A549 (cell line): ENCODE measurements at regions not wholly inside any gene's neighbourhood (a gene's known extent, or its start where the extent isn't known, plus 50 kb on each side); places are given as distances from the start of the nearest gene placed in this dataset.
A peak's percentile ranks its signal among the peaks of the same experiment; 100 is the strongest.

Source experiments
- ATAC-seq, 2 experiments: fragments of 200-7000 bp in 1 of 2; fragments of >200 bp in 1 of 2; cut with Nextera tagmentation in 1 of 2; cut with Tn5 transposase in 1 of 2; 3 replicates each; pipeline versions ENCODE4 v1.8.0 to v1.9.1; 2018 to 2020; ENCODE audit warnings: mild to moderate bottlenecking in 1 of 2, moderate library complexity in 1 of 2
- CTCF ChIA-PET: fragments of 300-600 bp; sonication (Branson Sonifier 250); formaldehyde crosslinking; extraction: SDS; loops from one replicate; lab custom pipeline; 2021; ENCODE audit warnings: antibody characterized with exemption, inconsistent platforms; lab: Yijun Ruan, JAX
- POLR2A ChIA-PET: fragments of 350-600 bp; formaldehyde crosslinking; extraction: SDS; loops from one replicate; lab custom pipeline; 2021; ENCODE audit warnings: antibody characterized with exemption, inconsistent platforms; lab: Yijun Ruan, JAX
- DNase-seq, 2 experiments: peaks; one replicate each; pipeline versions ENCODE4 v3.0.0 to v3.0.0-alpha.2; 2011 to 2016; ENCODE audit warnings: low read depth in 1 of 2, low spot score in 1 of 2
- FAIRE-seq: peaks from 2 replicates; lab custom pipeline; 2011; peaks lifted over from hg19 to GRCh38; lab: Jason Lieb, UNC
- H3K27ac ChIP-seq, 2 experiments: fragments of >200 bp; sonication (Bioruptor Twin); formaldehyde crosslinking; 3 replicates each; pipeline ENCODE4 v1.5.1; 2016 to 2017
- H3K4me1 ChIP-seq: fragments of >200 bp; sonication (Bioruptor Twin); formaldehyde crosslinking; 3 replicates; pipeline ENCODE4 v1.6.1; 2016
- H3K4me2 ChIP-seq: fragments of >200 bp; sonication (Bioruptor Twin); formaldehyde crosslinking; 3 replicates; pipeline ENCODE4 v1.6.1; 2016
- H3K4me3 ChIP-seq: fragments of >200 bp; sonication (Bioruptor Twin); formaldehyde crosslinking; 3 replicates; pipeline ENCODE4 v1.5.1; 2016
- H3K9me3 ChIP-seq: fragments of >200 bp; sonication (Bioruptor Twin); formaldehyde crosslinking; 3 replicates; pipeline ENCODE4 v1.6.1; 2016
- BCL3 ChIP-seq: fragments of >200 bp; sonication (Bioruptor Twin); formaldehyde crosslinking; IDR thresholded peaks from 3 replicates; pipeline ENCODE4 v1.6.1; 2016
- CBX8 ChIP-seq: fragments of 200-600 bp; sonication (generic); IDR thresholded peaks from 2 replicates; pipeline ENCODE4 v1.6.1; 2016
- CHD2 ChIP-seq: fragments of 150-350 bp; IDR thresholded peaks from 2 replicates; pipeline ENCODE4 v1.6.1; 2014; ENCODE audit warnings: low read length; ENCODE audit not compliant: partially characterized antibody
- E2F6 ChIP-seq: IDR thresholded peaks from 2 replicates; pipeline ENCODE4 v1.6.1; 2012; ENCODE audit warnings: low read depth, borderline replicate concordance
- EHF ChIP-seq: fragments of 250-450 bp; sonication (Bioruptor Pico); IDR thresholded peaks from 2 replicates; pipeline ENCODE4 v1.5.0; 2020; ENCODE audit warnings: mild to moderate bottlenecking
- FOXS1 ChIP-seq: fragments of 250-450 bp; sonication (Bioruptor Pico); IDR thresholded peaks from 2 replicates; pipeline ENCODE4 v1.5.0; 2020; ENCODE audit warnings: mild to moderate bottlenecking, moderate library complexity
- GATA3 ChIP-seq: IDR thresholded peaks from 2 replicates; pipeline ENCODE4 v1.6.1; 2012; ENCODE audit warnings: borderline replicate concordance
- JUNB ChIP-seq: fragments of >200 bp; sonication (Bioruptor Twin); formaldehyde crosslinking; IDR thresholded peaks from 2 replicates; pipeline ENCODE4 v1.6.1; 2016
- MAFK ChIP-seq: fragments of 450-650 bp; IDR thresholded peaks from 2 replicates; pipeline ENCODE4 v1.6.1; 2014; ENCODE audit not compliant: partially characterized antibody
- MAZ ChIP-seq: fragments of 150-350 bp; IDR thresholded peaks from 2 replicates; pipeline ENCODE4 v1.6.1; 2014; ENCODE audit warnings: antibody characterized with exemption, low read depth, low read length, borderline replicate concordance
- MYC ChIP-seq: IDR thresholded peaks from 2 replicates; pipeline ENCODE4 v1.6.1; 2012; ENCODE audit warnings: mild to moderate bottlenecking, inconsistent platforms, low read length, improper control_type of control experiment, borderline replicate concordance
- NPAS2 ChIP-seq: fragments of 250-450 bp; sonication (Bioruptor Pico); IDR thresholded peaks from 2 replicates; pipeline ENCODE4 v1.8.0; 2022; ENCODE audit warnings: mild to moderate bottlenecking, moderate library complexity, borderline replicate concordance
- NR3C1 ChIP-seq: fragments of >200 bp; sonication (Bioruptor Twin); formaldehyde crosslinking; IDR thresholded peaks from 3 replicates; pipeline ENCODE4 v1.6.1; 2017
- PBX3 ChIP-seq: IDR thresholded peaks from 2 replicates; pipeline ENCODE4 v1.6.1; 2012
- PHF8 ChIP-seq: fragments of 200-600 bp; sonication (generic); IDR thresholded peaks from 2 replicates; pipeline ENCODE4 v1.6.1; 2016; ENCODE audit warnings: low read depth, mild to moderate bottlenecking, antibody characterized with exemption, moderate library complexity, borderline replicate concordance
- POLR2AphosphoS2 ChIP-seq: conservative IDR thresholded peaks from 2 replicates; pipeline ENCODE4 v1.6.1; 2012; ENCODE audit warnings: low read length, improper control_type of control experiment, inconsistent platforms
- RAD21 ChIP-seq, 2 experiments: fragments of >200 bp in 1 of 2; sonication (Bioruptor Twin) in 1 of 2; formaldehyde crosslinking in 1 of 2; IDR thresholded peaks in 1 of 2; conservative IDR thresholded peaks in 1 of 2; 2 replicates in 1 of 2; 3 replicates in 1 of 2; pipeline ENCODE4 v1.6.1; 2012 to 2018; ENCODE audit warnings: inconsistent platforms in 1 of 2
- RCOR1 ChIP-seq: fragments of 150-350 bp; IDR thresholded peaks from 2 replicates; pipeline ENCODE4 v1.6.1; 2014; ENCODE audit warnings: antibody characterized with exemption, low read length, low read depth
- REST ChIP-seq: fragments of 200-600 bp; sonication (generic); IDR thresholded peaks from 2 replicates; pipeline ENCODE4 v1.6.1; 2016; ENCODE audit warnings: antibody characterized with exemption, mild to moderate bottlenecking, moderate library complexity
- ZC3H11A ChIP-seq: fragments of 450-650 bp; IDR thresholded peaks from 2 replicates; pipeline ENCODE4 v1.6.1; 2014; ENCODE audit warnings: antibody characterized with exemption, mild to moderate bottlenecking
- ZNF302 ChIP-seq: fragments of 250-450 bp; sonication (Bioruptor Pico); IDR thresholded peaks from 2 replicates; pipeline ENCODE4 v1.9.0; 2021; ENCODE audit warnings: inconsistent platforms, mild to moderate bottlenecking, moderate library complexity
- WGBS: methylation state at CpG from one replicate; pipeline ENCODE4 v1.1.6; 2017; ENCODE audit errors: missing lambda C conversion rate; 5-methylcytosine and 5-hydroxymethylcytosine counted together
- TF ChIP-seq, protein P1 (sequence below): fragments of 250-450 bp; sonication (Bioruptor Pico); IDR thresholded peaks from 2 replicates; pipeline ENCODE4 v1.5.0; 2021; ENCODE audit warnings: mild to moderate bottlenecking, moderate library complexity, borderline replicate concordance
- TF ChIP-seq, protein P2 (sequence below): fragments of 450-650 bp; IDR thresholded peaks from 2 replicates; pipeline ENCODE4 v1.6.1; 2014; ENCODE audit warnings: antibody characterized with exemption
- TF ChIP-seq, protein P3 (sequence below): fragments of 150-350 bp; IDR thresholded peaks from 2 replicates; pipeline ENCODE4 v1.6.1; 2014; ENCODE audit warnings: low read depth, mild to moderate bottlenecking, low read length
- TF ChIP-seq, protein P4 (sequence below): fragments of >200 bp; sonication (Bioruptor Twin); formaldehyde crosslinking; IDR thresholded peaks from 3 replicates; pipeline ENCODE4 v1.5.1; 2016

GRCh38 chr5:16992444-16992843, 56.4 kb upstream of the MYO10 start:
- CTCF ChIA-PET = interaction anchor here (1.2 to 1.8 kb wide), 3 partner anchors 13 to 70 kb away, joined by 3 to 6 read pairs (median 3); no protein-coding TSS in a partner anchor
- Histone ChIP-seq H3K4me1 (peaks cover 14% of the 10 kb centered on the region), H3K27ac (no peak overlapping the region), H3K4me2 (no peak overlapping the region), H3K4me3 (no peak overlapping the region), H3K9me3 (no peaks in the 10 kb centered on the region)
- no peak for FAIRE-seq
- TF ChIP-seq, protein P1, sequence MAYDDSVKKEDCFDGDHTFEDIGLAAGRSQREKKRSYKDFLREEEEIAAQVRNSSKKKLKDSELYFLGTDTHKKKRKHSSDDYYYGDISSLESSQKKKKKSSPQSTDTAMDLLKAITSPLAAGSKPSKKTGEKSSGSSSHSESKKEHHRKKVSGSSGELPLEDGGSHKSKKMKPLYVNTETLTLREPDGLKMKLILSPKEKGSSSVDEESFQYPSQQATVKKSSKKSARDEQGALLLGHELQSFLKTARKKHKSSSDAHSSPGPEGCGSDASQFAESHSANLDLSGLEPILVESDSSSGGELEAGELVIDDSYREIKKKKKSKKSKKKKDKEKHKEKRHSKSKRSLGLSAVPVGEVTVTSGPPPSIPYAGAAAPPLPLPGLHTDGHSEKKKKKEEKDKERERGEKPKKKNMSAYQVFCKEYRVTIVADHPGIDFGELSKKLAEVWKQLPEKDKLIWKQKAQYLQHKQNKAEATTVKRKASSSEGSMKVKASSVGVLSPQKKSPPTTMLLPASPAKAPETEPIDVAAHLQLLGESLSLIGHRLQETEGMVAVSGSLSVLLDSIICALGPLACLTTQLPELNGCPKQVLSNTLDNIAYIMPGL (CRISPR knock-in tag) = no peak
- no peak for TF ChIP-seq ZNF302 (CRISPR knock-in tag)
- no peak for TF ChIP-seq MYC
- TF ChIP-seq JUNB = no peak
- no peak for TF ChIP-seq MAFK
- no peak for TF ChIP-seq MAZ
- no peak for TF ChIP-seq BCL3
- no peak for TF ChIP-seq E2F6
- no peak for TF ChIP-seq PHF8
- no peak for TF ChIP-seq RAD21 (conservative IDR thresholded peaks at IDR 0.05 in 1 of 2, IDR thresholded peaks at IDR 0.05 in 1 of 2)
- no peak for TF ChIP-seq CBX8
- TF ChIP-seq GATA3 = no peak
- no peak for TF ChIP-seq ZC3H11A
- TF ChIP-seq, protein P2, sequence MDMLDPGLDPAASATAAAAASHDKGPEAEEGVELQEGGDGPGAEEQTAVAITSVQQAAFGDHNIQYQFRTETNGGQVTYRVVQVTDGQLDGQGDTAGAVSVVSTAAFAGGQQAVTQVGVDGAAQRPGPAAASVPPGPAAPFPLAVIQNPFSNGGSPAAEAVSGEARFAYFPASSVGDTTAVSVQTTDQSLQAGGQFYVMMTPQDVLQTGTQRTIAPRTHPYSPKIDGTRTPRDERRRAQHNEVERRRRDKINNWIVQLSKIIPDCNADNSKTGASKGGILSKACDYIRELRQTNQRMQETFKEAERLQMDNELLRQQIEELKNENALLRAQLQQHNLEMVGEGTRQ = no peak
- TF ChIP-seq, protein P3, sequence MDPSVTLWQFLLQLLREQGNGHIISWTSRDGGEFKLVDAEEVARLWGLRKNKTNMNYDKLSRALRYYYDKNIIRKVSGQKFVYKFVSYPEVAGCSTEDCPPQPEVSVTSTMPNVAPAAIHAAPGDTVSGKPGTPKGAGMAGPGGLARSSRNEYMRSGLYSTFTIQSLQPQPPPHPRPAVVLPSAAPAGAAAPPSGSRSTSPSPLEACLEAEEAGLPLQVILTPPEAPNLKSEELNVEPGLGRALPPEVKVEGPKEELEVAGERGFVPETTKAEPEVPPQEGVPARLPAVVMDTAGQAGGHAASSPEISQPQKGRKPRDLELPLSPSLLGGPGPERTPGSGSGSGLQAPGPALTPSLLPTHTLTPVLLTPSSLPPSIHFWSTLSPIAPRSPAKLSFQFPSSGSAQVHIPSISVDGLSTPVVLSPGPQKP = no peak
- TF ChIP-seq FOXS1 = no peak
- no peak for TF ChIP-seq RCOR1
- TF ChIP-seq PBX3 = no peak
- no peak for DNase-seq
- ATAC-seq = no peak
- POLR2A ChIA-PET = interaction anchor here (0.6 kb wide), 1 partner anchor 177 kb away, joined by 3 read pairs; no protein-coding TSS in a partner anchor
- WGBS = 56% methylated on average over 5 of the region's 5 CpGs

GRCh38 chr5:16994565-16994964, 58.5 kb upstream of the MYO10 start:
- CTCF ChIA-PET = interaction anchor here (0.6 to 1.4 kb wide), 5 partner anchors 19 to 823 kb away, joined by 3 to 4 read pairs (median 3); no protein-coding TSS in a partner anchor
- H3K4me3 ChIP-seq = no peak overlapping the region
- peak overlapping the region in 1 of 2 experiments; percentile 43; a peak in 3 of 6 replicates for H3K27ac ChIP-seq
- POLR2A ChIA-PET = no interaction called here
- FAIRE-seq (no peak), ATAC-seq (peak in 1 of 2 experiments; percentile 66; a peak in 3 of 6 replicates), DNase-seq (no peak)
- 71% methylated on average over 3 of the region's 3 CpGs for WGBS
- no peaks in the 10 kb centered on the region for H3K9me3 ChIP-seq
- H3K4me2 ChIP-seq = no peak overlapping the region
- H3K4me1 ChIP-seq = peaks cover 14% of the 10 kb centered on the region
- no peak for TF ChIP-seq CHD2
- TF ChIP-seq EHF (CRISPR knock-in tag) = no peak
- no peak for TF ChIP-seq MAZ
- no peak for TF ChIP-seq NR3C1
- no peak for TF ChIP-seq REST
- no peak for TF ChIP-seq NPAS2 (CRISPR knock-in tag)
- TF ChIP-seq GATA3 = no peak
- TF ChIP-seq, protein P4, sequence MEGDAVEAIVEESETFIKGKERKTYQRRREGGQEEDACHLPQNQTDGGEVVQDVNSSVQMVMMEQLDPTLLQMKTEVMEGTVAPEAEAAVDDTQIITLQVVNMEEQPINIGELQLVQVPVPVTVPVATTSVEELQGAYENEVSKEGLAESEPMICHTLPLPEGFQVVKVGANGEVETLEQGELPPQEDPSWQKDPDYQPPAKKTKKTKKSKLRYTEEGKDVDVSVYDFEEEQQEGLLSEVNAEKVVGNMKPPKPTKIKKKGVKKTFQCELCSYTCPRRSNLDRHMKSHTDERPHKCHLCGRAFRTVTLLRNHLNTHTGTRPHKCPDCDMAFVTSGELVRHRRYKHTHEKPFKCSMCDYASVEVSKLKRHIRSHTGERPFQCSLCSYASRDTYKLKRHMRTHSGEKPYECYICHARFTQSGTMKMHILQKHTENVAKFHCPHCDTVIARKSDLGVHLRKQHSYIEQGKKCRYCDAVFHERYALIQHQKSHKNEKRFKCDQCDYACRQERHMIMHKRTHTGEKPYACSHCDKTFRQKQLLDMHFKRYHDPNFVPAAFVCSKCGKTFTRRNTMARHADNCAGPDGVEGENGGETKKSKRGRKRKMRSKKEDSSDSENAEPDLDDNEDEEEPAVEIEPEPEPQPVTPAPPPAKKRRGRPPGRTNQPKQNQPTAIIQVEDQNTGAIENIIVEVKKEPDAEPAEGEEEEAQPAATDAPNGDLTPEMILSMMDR = no peak
- no peak for TF ChIP-seq POLR2AphosphoS2
